HPDE6-E6E7 (cell line): ENCODE measurements at regions not wholly inside any gene's neighbourhood (a gene's known extent, or its start where the extent isn't known, plus 50 kb on each side); places are given as distances from the start of the nearest gene placed in this dataset.

Source experiments
- DNase-seq: peaks from one replicate; pipeline ENCODE4 v3.0.0; 2011; ENCODE audit warnings: missing footprints; ENCODE audit errors: extremely low spot score

GRCh38 chr21:20631633-20632032 is 366.6 kb upstream of the NCAM2 start:
- DNase-seq: no peak

- peak; percentile 1 for DNase-seq
These were observed 359.2 kb upstream of the NCAM2 start for GRCh38 chr21:20639026-20639425.

- no peak for DNase-seq
These were observed 357.0 kb upstream of the NCAM2 start for GRCh38 chr21:20641241-20641640.

GRCh38 chr21:20642681-20643080 is 355.5 kb upstream of the NCAM2 start:
- no peak for DNase-seq

- DNase-seq: no peak
These were observed 353.7 kb upstream of the NCAM2 start for GRCh38 chr21:20644552-20644951.

- no peak for DNase-seq
These were observed 352.9 kb upstream of the NCAM2 start for GRCh38 chr21:20645344-20645743.

- DNase-seq: no peak
These were observed 351.6 kb upstream of the NCAM2 start for GRCh38 chr21:20646431-20647165.

GRCh38 chr21:20647607-20648006 is 350.6 kb upstream of the NCAM2 start:
- no peak for DNase-seq

GRCh38 chr21:20649231-20649630 is 349.0 kb upstream of the NCAM2 start:
- no peak for DNase-seq

GRCh38 chr21:20652846-20653245 is 345.4 kb upstream of the NCAM2 start:
- DNase-seq: no peak

GRCh38 chr21:20661246-20661645 is 337.0 kb upstream of the NCAM2 start:
- DNase-seq: no peak

GRCh38 chr21:20661745-20662422 is 336.3 kb upstream of the NCAM2 start:
- no peak for DNase-seq

GRCh38 chr21:20662514-20662913 is 335.7 kb upstream of the NCAM2 start:
- no peak for DNase-seq

GRCh38 chr21:20667931-20668330 is 330.3 kb upstream of the NCAM2 start:
- DNase-seq: no peak

- no peak for DNase-seq
These were observed 312.7 kb upstream of the NCAM2 start for GRCh38 chr21:20685475-20685874.

- DNase-seq: no peak
These were observed 299.6 kb upstream of the NCAM2 start for GRCh38 chr21:20698585-20698984.

- no peak for DNase-seq
These were observed 297.0 kb upstream of the NCAM2 start for GRCh38 chr21:20701235-20701634.

- no peak for DNase-seq
These were observed 295.0 kb upstream of the NCAM2 start for GRCh38 chr21:20703112-20703767.

- no peak for DNase-seq
These were observed 277.6 kb upstream of the NCAM2 start for GRCh38 chr21:20720623-20721022.

GRCh38 chr21:20721151-20721550 is 277.1 kb upstream of the NCAM2 start:
- no peak for DNase-seq

- DNase-seq: no peak
These were observed 269.5 kb upstream of the NCAM2 start for GRCh38 chr21:20728691-20729090.

- no peak for DNase-seq
These were observed 268.8 kb upstream of the NCAM2 start for GRCh38 chr21:20729376-20729775.

GRCh38 chr21:20730441-20730840 is 267.8 kb upstream of the NCAM2 start:
- no peak for DNase-seq
